H9 (cell line): ENCODE measurements at regions not wholly inside any gene's neighbourhood (a gene's known extent, or its start where the extent isn't known, plus 50 kb on each side); places are given as distances from the start of the nearest gene placed in this dataset.

Experiments
- DNase-seq: peaks from one replicate; pipeline ENCODE4 v3.0.0-alpha.2; 2017
- H2AFZ ChIP-seq: one replicate; pipeline ENCODE4 v1.6.1; 2013; ENCODE audit warnings: mild to moderate bottlenecking, low read length, control low read depth, moderate library complexity
- H2AK5ac ChIP-seq: 2 replicates; pipeline ENCODE4 v1.6.1; 2013; ENCODE audit warnings: low read length, control low read depth, mixed read lengths; ENCODE audit not compliant: insufficient read length
- H2BK120ac ChIP-seq: one replicate; pipeline ENCODE4 v1.6.1; 2013; ENCODE audit warnings: low read depth, mild to moderate bottlenecking, low read length, control low read depth, inconsistent platforms; ENCODE audit not compliant: poor library complexity, severe bottlenecking
- H2BK12ac ChIP-seq: 2 replicates; pipeline ENCODE4 v1.6.1; 2013; ENCODE audit warnings: low read length, control low read depth, mixed read lengths, low read depth; ENCODE audit not compliant: insufficient read length
- H2BK15ac ChIP-seq: 2 replicates; pipeline ENCODE4 v1.6.1; 2013; ENCODE audit warnings: low read depth, low read length, control low read depth
- H2BK20ac ChIP-seq: one replicate; pipeline ENCODE4 v1.6.1; 2013; ENCODE audit warnings: low read depth, mild to moderate bottlenecking, low read length, control low read depth, inconsistent platforms; ENCODE audit not compliant: poor library complexity, severe bottlenecking
- H2BK5ac ChIP-seq: 2 replicates; pipeline ENCODE4 v1.6.1; 2013; ENCODE audit warnings: low read length, control low read depth, mixed read lengths; ENCODE audit not compliant: insufficient read length
- H3K14ac ChIP-seq: 2 replicates; pipeline ENCODE4 v1.6.1; 2013; ENCODE audit warnings: low read length, control low read depth; ENCODE audit not compliant: insufficient read depth
- H3K18ac ChIP-seq: 2 replicates; pipeline ENCODE4 v1.6.1; 2013; ENCODE audit warnings: low read depth, mild to moderate bottlenecking, mixed read lengths, low read length, control low read depth; ENCODE audit not compliant: insufficient read length
- H3K23ac ChIP-seq: 2 replicates; pipeline ENCODE4 v1.6.1; 2013; ENCODE audit warnings: low read length, control low read depth, mixed read lengths, low read depth; ENCODE audit not compliant: insufficient read length
- H3K23me2 ChIP-seq: 2 replicates; pipeline ENCODE4 v1.6.1; 2013; ENCODE audit warnings: low read depth, mild to moderate bottlenecking, mixed read lengths, low read length, control low read depth; ENCODE audit not compliant: insufficient read length, poor library complexity, severe bottlenecking
- H3K27ac ChIP-seq: 2 replicates; pipeline ENCODE4 v1.5.1; 2013; ENCODE audit warnings: low read length, control low read depth, mixed read lengths, low read depth; ENCODE audit not compliant: insufficient read length
- H3K27me3 ChIP-seq: 2 replicates; pipeline ENCODE4 v1.6.1; 2013; ENCODE audit warnings: low read length, control low read depth, inconsistent platforms; ENCODE audit not compliant: insufficient read depth
- H3K4ac ChIP-seq: 2 replicates; pipeline ENCODE4 v1.6.1; 2013; ENCODE audit warnings: low read depth, mild to moderate bottlenecking, control low read depth, inconsistent platforms, low read length, moderate library complexity
- H3K4me1 ChIP-seq: 2 replicates; pipeline ENCODE4 v1.6.1; 2013; ENCODE audit warnings: low read length, control low read depth, inconsistent platforms; ENCODE audit not compliant: insufficient read depth
- H3K4me2 ChIP-seq: 2 replicates; pipeline ENCODE4 v1.6.1; 2013; ENCODE audit warnings: low read length, control low read depth, mixed read lengths; ENCODE audit not compliant: insufficient read length, insufficient read depth
- H3K56ac ChIP-seq: 2 replicates; pipeline ENCODE4 v1.6.1; 2013; ENCODE audit warnings: low read depth, mild to moderate bottlenecking, mixed read lengths, low read length, control low read depth; ENCODE audit not compliant: insufficient read length
- H3K79me1 ChIP-seq: 2 replicates; pipeline ENCODE4 v1.6.1; 2013; ENCODE audit warnings: low read depth, mild to moderate bottlenecking, moderate library complexity, low read length, control low read depth, inconsistent platforms; ENCODE audit not compliant: insufficient read depth, poor library complexity, severe bottlenecking
- H3K79me2 ChIP-seq: 2 replicates; pipeline ENCODE4 v1.6.1; 2013; ENCODE audit warnings: low read length, control low read depth, inconsistent platforms; ENCODE audit not compliant: insufficient read depth
- H3K9ac ChIP-seq: 2 replicates; pipeline ENCODE4 v1.6.1; 2013; ENCODE audit warnings: low read length, control low read depth, mixed read lengths; ENCODE audit not compliant: insufficient read length; ENCODE audit errors: extremely low read depth
- H3K9me3 ChIP-seq: one replicate; pipeline ENCODE4 v1.6.1; 2013; ENCODE audit warnings: low read depth, low read length, inconsistent platforms; ENCODE audit not compliant: control insufficient read depth
- H3T11ph ChIP-seq: one replicate; pipeline ENCODE4 v1.6.1; 2013; ENCODE audit warnings: mild to moderate bottlenecking, low read length, control low read depth, inconsistent platforms
- H4K20me1 ChIP-seq: one replicate; pipeline ENCODE4 v1.6.1; 2013; ENCODE audit not compliant: control insufficient read depth, insufficient read length, insufficient read depth
- H4K5ac ChIP-seq: 2 replicates; pipeline ENCODE4 v1.6.1; 2013; ENCODE audit warnings: low read depth, mild to moderate bottlenecking, mixed read lengths, low read length, control low read depth; ENCODE audit not compliant: insufficient read length
- H4K8ac ChIP-seq: replicated peaks from 2 replicates; pipeline ENCODE4 v1.6.1; 2013; ENCODE audit warnings: low read length, control low read depth, mixed read lengths, low read depth; ENCODE audit not compliant: insufficient read length
- H4K91ac ChIP-seq: 2 replicates; pipeline ENCODE4 v1.6.1; 2013; ENCODE audit warnings: low read depth, mild to moderate bottlenecking, moderate library complexity, mixed read lengths, low read length, control low read depth; ENCODE audit not compliant: insufficient read length
- H3K27ac Mint-ChIP-seq, 3 experiments: 2 replicates in 2 of 3; 3 replicates in 1 of 3; pipeline ENCODE4 v1.8.0; 2020 to 2021; ENCODE audit warnings: mixed read lengths in 3 of 3, mild to moderate bottlenecking in 1 of 3, moderate library complexity in 1 of 3
- H3K27me3 Mint-ChIP-seq: 2 replicates; pipeline ENCODE4 v1.8.0; 2021; ENCODE audit warnings: low read depth, mild to moderate bottlenecking, moderate library complexity, mixed read lengths
- H3K36me3 Mint-ChIP-seq, 3 experiments: 2 replicates in 2 of 3; 3 replicates in 1 of 3; pipeline ENCODE4 v1.8.0; 2020 to 2021; ENCODE audit warnings: low read depth in 3 of 3, mixed read lengths in 3 of 3; ENCODE audit not compliant: insufficient read depth in 1 of 3
- H3K4me1 Mint-ChIP-seq, 2 experiments: 2 replicates each; pipeline ENCODE4 v1.8.0; 2020; ENCODE audit warnings: mixed read lengths in 2 of 2
- H3K4me3 Mint-ChIP-seq, 2 experiments: 2 replicates in 1 of 2; 3 replicates in 1 of 2; pipeline ENCODE4 v1.8.0; 2020 to 2021; ENCODE audit warnings: mild to moderate bottlenecking in 2 of 2, mixed read lengths in 2 of 2, moderate library complexity in 1 of 2
- H3K9me3 Mint-ChIP-seq, 2 experiments: 2 replicates in 1 of 2; 3 replicates in 1 of 2; pipeline ENCODE4 v1.8.0; 2020; ENCODE audit warnings: mild to moderate bottlenecking in 2 of 2, mixed read lengths in 2 of 2, moderate library complexity in 1 of 2
- TF ChIP-seq, protein P1 (sequence below): fragments of 200-600 bp; sonication (generic); conservative IDR thresholded peaks from 3 replicates; pipeline ENCODE4 v1.8.0; 2021; ENCODE audit warnings: antibody characterized with exemption, mild to moderate bottlenecking

DNA sequence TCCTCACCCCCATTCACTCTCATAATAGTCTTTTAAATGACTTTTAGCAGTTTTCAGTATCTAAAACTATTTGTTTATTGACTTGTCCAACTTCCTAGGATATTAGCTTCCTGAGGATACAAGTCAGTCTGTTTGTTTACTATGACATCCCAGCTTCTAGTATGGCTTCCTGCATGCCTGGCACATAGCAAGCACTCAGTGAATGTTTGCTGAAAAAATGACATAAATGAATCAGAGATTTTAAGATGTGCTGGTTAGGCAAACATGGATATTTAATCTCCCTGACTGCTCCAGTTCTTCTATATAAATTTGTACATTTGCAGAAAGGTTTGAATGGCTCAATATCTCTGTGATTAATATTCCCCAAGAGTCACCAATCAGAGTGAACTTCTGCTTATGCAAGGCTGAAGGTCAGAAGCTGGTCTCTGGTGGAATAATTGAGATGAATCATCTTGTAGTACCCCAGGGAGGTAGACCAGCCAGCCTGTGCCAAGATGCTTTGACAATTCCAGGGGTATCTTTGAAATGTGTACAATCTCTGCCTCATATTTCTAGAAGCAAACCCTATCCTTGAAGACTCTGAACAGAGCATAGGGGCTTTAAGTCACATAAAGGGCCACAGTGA lies 219.0 kb upstream of the LMCD1 start:
- H3K9me3 Mint-ChIP-seq = peaks cover 0 to 2% of the 10 kb centered on the region in 2 experiments; a peak in 1 of 5 replicates
- peaks cover 13% of the 10 kb centered on the region; the same call in 1 of the 2 replicates for H3K4me1 ChIP-seq
- H2AK5ac ChIP-seq = no peak overlapping the region
- H2BK12ac ChIP-seq = no peak overlapping the region
- no peaks in the 10 kb centered on the region for H3K36me3 Mint-ChIP-seq
- no peak overlapping the region for H2BK20ac ChIP-seq
- H3K14ac ChIP-seq = no peak overlapping the region
- no peaks in the 10 kb centered on the region for H3K79me2 ChIP-seq
- H3T11ph ChIP-seq = no peak overlapping the region
- no peak overlapping the region for H3K9ac ChIP-seq
- H3K79me1 ChIP-seq = no peaks in the 10 kb centered on the region
- H3K18ac ChIP-seq = no peak overlapping the region
- H4K8ac ChIP-seq = no peak overlapping the region
- no peak overlapping the region for H2BK15ac ChIP-seq
- H3K4ac ChIP-seq = no peak overlapping the region
- no peak for DNase-seq
- no peak overlapping the region for H2BK5ac ChIP-seq
- no peak overlapping the region for H4K5ac ChIP-seq
- H4K20me1 ChIP-seq = no peaks in the 10 kb centered on the region
- no peaks in the 10 kb centered on the region for H3K27me3 ChIP-seq
- H3K27ac ChIP-seq = no peak overlapping the region
- no peak overlapping the region for H3K23ac ChIP-seq
- H2BK120ac ChIP-seq = no peak overlapping the region
- no peak overlapping the region for H2AFZ ChIP-seq
- no peaks in the 10 kb centered on the region for H3K23me2 ChIP-seq
- H4K91ac ChIP-seq = no peak overlapping the region
- no peak overlapping the region for H3K56ac ChIP-seq
- H3K4me3 Mint-ChIP-seq = no peak overlapping the region
- H3K9me3 ChIP-seq = no peaks in the 10 kb centered on the region
- TF ChIP-seq, protein P1, sequence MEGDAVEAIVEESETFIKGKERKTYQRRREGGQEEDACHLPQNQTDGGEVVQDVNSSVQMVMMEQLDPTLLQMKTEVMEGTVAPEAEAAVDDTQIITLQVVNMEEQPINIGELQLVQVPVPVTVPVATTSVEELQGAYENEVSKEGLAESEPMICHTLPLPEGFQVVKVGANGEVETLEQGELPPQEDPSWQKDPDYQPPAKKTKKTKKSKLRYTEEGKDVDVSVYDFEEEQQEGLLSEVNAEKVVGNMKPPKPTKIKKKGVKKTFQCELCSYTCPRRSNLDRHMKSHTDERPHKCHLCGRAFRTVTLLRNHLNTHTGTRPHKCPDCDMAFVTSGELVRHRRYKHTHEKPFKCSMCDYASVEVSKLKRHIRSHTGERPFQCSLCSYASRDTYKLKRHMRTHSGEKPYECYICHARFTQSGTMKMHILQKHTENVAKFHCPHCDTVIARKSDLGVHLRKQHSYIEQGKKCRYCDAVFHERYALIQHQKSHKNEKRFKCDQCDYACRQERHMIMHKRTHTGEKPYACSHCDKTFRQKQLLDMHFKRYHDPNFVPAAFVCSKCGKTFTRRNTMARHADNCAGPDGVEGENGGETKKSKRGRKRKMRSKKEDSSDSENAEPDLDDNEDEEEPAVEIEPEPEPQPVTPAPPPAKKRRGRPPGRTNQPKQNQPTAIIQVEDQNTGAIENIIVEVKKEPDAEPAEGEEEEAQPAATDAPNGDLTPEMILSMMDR = no peak
- no peak overlapping the region for H3K4me2 ChIP-seq
- H3K4me1 Mint-ChIP-seq = peaks cover 34% of the 10 kb centered on the region in 2 experiments
- no peaks in the 10 kb centered on the region for H3K27me3 Mint-ChIP-seq
- H3K27ac Mint-ChIP-seq = no peak overlapping the region
